Liver (tissue), 8 donors: ENCODE measurements at regions not wholly inside any gene's neighbourhood (a gene's known extent, or its start where the extent isn't known, plus 50 kb on each side); places are given as distances from the start of the nearest gene placed in this dataset.

Experiments used
- DNase-seq: peaks from one replicate; pipeline ENCODE4 v3.0.0-alpha.2; 2017; ENCODE audit warnings: low spot score
- H3K27ac ChIP-seq, 2 donors: one replicate each; pipeline ENCODE4 v1.7.0; 2013; ENCODE audit warnings: inconsistent platforms in 2 of 2, low read length in 2 of 2, control low read depth in 1 of 2, low read depth in 1 of 2, mild to moderate bottlenecking in 1 of 2
- H3K27me3 ChIP-seq, 4 donors: one replicate each; pipeline versions ENCODE4 v1.6.1 to v1.7.0; 2013; ENCODE audit warnings: low read length in 3 of 4, inconsistent platforms in 1 of 4, mild to moderate bottlenecking in 1 of 4, moderate library complexity in 1 of 4; ENCODE audit not compliant: control insufficient read depth in 4 of 4, insufficient read depth in 4 of 4
- H3K36me3 ChIP-seq, 4 donors: one replicate each; pipeline versions ENCODE4 v1.6.1 to v1.7.0; 2013; ENCODE audit warnings: low read length in 3 of 4, mild to moderate bottlenecking in 3 of 4, low read depth in 1 of 4, moderate library complexity in 1 of 4; ENCODE audit not compliant: control insufficient read depth in 4 of 4, insufficient read depth in 3 of 4
- H3K4me1 ChIP-seq, 4 donors: one replicate each; pipeline versions ENCODE4 v1.6.1 to v1.7.0; 2013; ENCODE audit warnings: low read length in 3 of 4, mild to moderate bottlenecking in 3 of 4, moderate library complexity in 1 of 4; ENCODE audit not compliant: control insufficient read depth in 4 of 4, insufficient read depth in 4 of 4
- H3K4me3 ChIP-seq, 3 donors: one replicate each; pipeline versions ENCODE4 v1.6.1 to v1.7.0; 2013; ENCODE audit warnings: low read length in 3 of 3, control low read depth in 1 of 3, low read depth in 1 of 3, mild to moderate bottlenecking in 1 of 3
- H3K9ac ChIP-seq, 2 donors: one replicate each; pipeline ENCODE4 v1.7.0; 2013; ENCODE audit warnings: low read length in 2 of 2, mild to moderate bottlenecking in 2 of 2, moderate library complexity in 2 of 2, control low read depth in 1 of 2, low read depth in 1 of 2
- H3K9me3 ChIP-seq, 4 donors: one replicate each; pipeline versions ENCODE4 v1.6.1 to v1.7.0; 2013; ENCODE audit warnings: low read length in 3 of 4; ENCODE audit not compliant: control insufficient read depth in 4 of 4
- ATF3 ChIP-seq: IDR thresholded peaks from 2 replicates; pipeline ENCODE4 v1.6.1; 2016; ENCODE audit warnings: antibody characterized with exemption
- CTCF ChIP-seq: fragments of 150-350 bp; IDR thresholded peaks from 2 replicates; pipeline ENCODE4 v1.5.1; 2017; ENCODE audit warnings: improper control_type of control experiment, low read depth, low read length; ENCODE audit not compliant: missing input control
- EGR1 ChIP-seq, 2 donors: IDR thresholded peaks; 2 replicates each; pipeline ENCODE4 v1.6.1; 2016 to 2018; ENCODE audit warnings: antibody characterized with exemption in 2 of 2, low read depth in 2 of 2
- FOXA1 ChIP-seq: IDR thresholded peaks from 2 replicates; pipeline ENCODE4 v1.6.1; 2016; ENCODE audit warnings: antibody characterized with exemption
- FOXA2 ChIP-seq: IDR thresholded peaks from 2 replicates; pipeline ENCODE4 v1.6.1; 2016; ENCODE audit warnings: antibody characterized with exemption
- GABPA ChIP-seq, 2 donors: IDR thresholded peaks in 1 of 2; conservative IDR thresholded peaks in 1 of 2; 2 replicates each; pipeline ENCODE4 v1.6.1; 2016; ENCODE audit warnings: antibody characterized with exemption in 2 of 2, mild to moderate bottlenecking in 1 of 2, moderate library complexity in 1 of 2
- HNF4A ChIP-seq, 2 donors: conservative IDR thresholded peaks; 2 replicates each; pipeline ENCODE4 v1.6.1; 2016; ENCODE audit warnings: antibody characterized with exemption in 2 of 2, mild to moderate bottlenecking in 2 of 2
- HNF4G ChIP-seq: IDR thresholded peaks from 2 replicates; pipeline ENCODE4 v1.6.1; 2016; ENCODE audit warnings: antibody characterized with exemption
- JUND ChIP-seq, 2 donors: IDR thresholded peaks; 2 replicates each; pipeline ENCODE4 v1.6.1; 2016; ENCODE audit warnings: antibody characterized with exemption in 2 of 2
- NR2F2 ChIP-seq: IDR thresholded peaks from 2 replicates; pipeline ENCODE4 v1.6.1; 2016; ENCODE audit warnings: antibody characterized with exemption
- RAD21 ChIP-seq, 2 donors: IDR thresholded peaks; 2 replicates each; pipeline ENCODE4 v1.6.1; 2016; ENCODE audit warnings: antibody characterized with exemption in 2 of 2, mild to moderate bottlenecking in 2 of 2
- REST ChIP-seq: IDR thresholded peaks from 2 replicates; pipeline ENCODE4 v1.6.1; 2016; ENCODE audit warnings: antibody characterized with exemption, mild to moderate bottlenecking
- RXRA ChIP-seq, 2 donors: IDR thresholded peaks; 2 replicates each; pipeline ENCODE4 v1.6.1; 2017 to 2018; ENCODE audit warnings: antibody characterized with exemption in 2 of 2, mild to moderate bottlenecking in 1 of 2
- SP1 ChIP-seq: IDR thresholded peaks from 2 replicates; pipeline ENCODE4 v1.6.1; 2018; ENCODE audit warnings: antibody characterized with exemption, mild to moderate bottlenecking
- TAF1 ChIP-seq: conservative IDR thresholded peaks from 2 replicates; pipeline ENCODE4 v1.6.1; 2016; ENCODE audit warnings: antibody characterized with exemption, mild to moderate bottlenecking
- YY1 ChIP-seq: IDR thresholded peaks from 2 replicates; pipeline ENCODE4 v1.6.1; 2016; ENCODE audit warnings: antibody characterized with exemption, mild to moderate bottlenecking
- WGBS: extraction: QIAGEN DNeasy Blood & Tissue Kit; methylation state at CpG from one replicate; pipeline ENCODE4 v1.1.7; 2013; 5-methylcytosine and 5-hydroxymethylcytosine counted together
- TF ChIP-seq, protein P1 (sequence below): IDR thresholded peaks from 2 replicates; pipeline ENCODE4 v1.6.1; 2016; ENCODE audit warnings: antibody characterized with exemption
- TF ChIP-seq, protein P2 (sequence below): IDR thresholded peaks from 2 replicates; pipeline ENCODE4 v1.6.1; 2016; ENCODE audit warnings: antibody characterized with exemption
- donor health status: healthy.
- donor health status: healthy.
- donor health status: healthy.
- donor health status: healthy.
- donor health status: healthy.

DNA sequence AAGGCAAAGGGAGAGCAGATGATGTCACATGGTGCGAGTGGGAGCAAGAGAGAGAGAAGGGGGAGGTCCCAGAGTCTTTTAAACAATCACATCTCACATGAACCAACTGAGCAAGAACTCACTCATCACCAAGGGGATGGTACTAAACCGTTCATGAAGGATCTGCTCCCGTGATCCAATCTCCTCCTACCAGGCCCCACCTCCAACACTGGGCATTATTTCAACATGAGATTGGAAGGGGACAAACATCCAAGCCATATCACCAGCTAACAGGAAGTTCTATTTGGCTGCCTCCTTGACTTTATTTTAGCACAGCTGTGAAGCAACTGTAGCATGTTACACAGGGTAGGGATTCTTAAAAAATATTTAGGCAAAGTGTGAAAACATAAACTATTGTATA lies 102.5 kb downstream of the DDIT4L start:
- no peak overlapping the region for H3K27ac ChIP-seq
- H3K9ac ChIP-seq = no peak overlapping the region
- H3K36me3 ChIP-seq = no peaks in the 10 kb centered on the region
- H3K9me3 ChIP-seq = no peaks in the 10 kb centered on the region
- no peak for TF ChIP-seq HNF4A (conservative IDR thresholded peaks at IDR 0.05)
- TF ChIP-seq RAD21 (IDR thresholded peaks at IDR 0.05) = no peak
- H3K4me1 ChIP-seq = no peaks in the 10 kb centered on the region
- 55% methylated on average over 3 of the region's 3 CpGs for WGBS
- no peak for DNase-seq
- H3K4me3 ChIP-seq = no peak overlapping the region
- no peaks in the 10 kb centered on the region for H3K27me3 ChIP-seq

DNA sequence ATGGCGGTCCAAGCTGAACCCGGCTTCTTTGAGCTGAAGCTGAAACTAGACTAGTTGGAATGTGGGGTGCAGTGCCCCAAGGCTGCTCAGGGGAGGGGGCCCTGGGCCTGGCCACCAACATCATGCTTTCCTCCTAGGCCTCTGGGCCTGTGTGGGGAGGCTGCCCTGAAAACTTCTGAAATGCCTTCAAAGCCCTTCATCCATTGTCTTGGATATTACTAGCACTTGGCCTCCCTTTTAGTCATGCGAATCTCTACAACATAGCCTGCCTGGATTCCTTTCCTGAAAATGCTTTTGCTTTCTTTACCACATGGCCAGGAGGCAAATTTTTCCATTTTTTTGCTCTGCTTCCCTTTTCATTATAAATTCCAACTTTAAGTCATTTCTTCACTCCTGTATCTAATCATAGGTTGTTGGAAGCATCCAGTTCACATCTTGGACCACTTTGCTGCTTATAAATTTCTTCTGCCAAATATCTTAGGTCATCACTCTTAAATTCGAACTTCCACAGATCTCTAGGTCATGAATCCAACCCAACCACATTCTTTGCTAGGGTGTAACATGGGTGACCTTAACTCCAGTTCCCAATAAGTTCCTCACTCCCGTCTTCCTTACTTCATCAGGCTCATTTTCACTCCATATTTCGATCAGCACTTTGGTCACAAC lies 103.4 kb downstream of the DDIT4L start:
- Histone ChIP-seq H3K9ac (no peak overlapping the region), H3K27ac (no peak overlapping the region), H3K27me3 (no peaks in the 10 kb centered on the region), H3K36me3 (no peaks in the 10 kb centered on the region), H3K4me3 (no peak overlapping the region), H3K9me3 (no peaks in the 10 kb centered on the region), H3K4me1 (no peaks in the 10 kb centered on the region)
- DNase-seq = no peak
- no peak for TF ChIP-seq ATF3
- TF ChIP-seq NR2F2 = no peak
- no peak for TF ChIP-seq TAF1
- TF ChIP-seq HNF4G = no peak
- no peak for TF ChIP-seq FOXA1
- TF ChIP-seq, protein P1, sequence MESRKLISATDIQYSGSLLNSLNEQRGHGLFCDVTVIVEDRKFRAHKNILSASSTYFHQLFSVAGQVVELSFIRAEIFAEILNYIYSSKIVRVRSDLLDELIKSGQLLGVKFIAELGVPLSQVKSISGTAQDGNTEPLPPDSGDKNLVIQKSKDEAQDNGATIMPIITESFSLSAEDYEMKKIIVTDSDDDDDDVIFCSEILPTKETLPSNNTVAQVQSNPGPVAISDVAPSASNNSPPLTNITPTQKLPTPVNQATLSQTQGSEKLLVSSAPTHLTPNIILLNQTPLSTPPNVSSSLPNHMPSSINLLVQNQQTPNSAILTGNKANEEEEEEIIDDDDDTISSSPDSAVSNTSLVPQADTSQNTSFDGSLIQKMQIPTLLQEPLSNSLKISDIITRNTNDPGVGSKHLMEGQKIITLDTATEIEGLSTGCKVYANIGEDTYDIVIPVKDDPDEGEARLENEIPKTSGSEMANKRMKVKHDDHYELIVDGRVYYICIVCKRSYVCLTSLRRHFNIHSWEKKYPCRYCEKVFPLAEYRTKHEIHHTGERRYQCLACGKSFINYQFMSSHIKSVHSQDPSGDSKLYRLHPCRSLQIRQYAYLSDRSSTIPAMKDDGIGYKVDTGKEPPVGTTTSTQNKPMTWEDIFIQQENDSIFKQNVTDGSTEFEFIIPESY = no peak
- no peak for TF ChIP-seq YY1
- no peak for TF ChIP-seq FOXA2
- TF ChIP-seq REST = no peak
- TF ChIP-seq JUND (IDR thresholded peaks at IDR 0.05) = no peak
- TF ChIP-seq EGR1 (IDR thresholded peaks at IDR 0.05; ENCODE audit: low read depth in 2 of 2) = no peak
- TF ChIP-seq HNF4A (conservative IDR thresholded peaks at IDR 0.05) = no peak
- TF ChIP-seq CTCF = no peak
- TF ChIP-seq GABPA (IDR thresholded peaks at IDR 0.05 in 1 of 2, conservative IDR thresholded peaks at IDR 0.05 in 1 of 2) = no peak
- TF ChIP-seq SP1 = no peak
- TF ChIP-seq, protein P2, sequence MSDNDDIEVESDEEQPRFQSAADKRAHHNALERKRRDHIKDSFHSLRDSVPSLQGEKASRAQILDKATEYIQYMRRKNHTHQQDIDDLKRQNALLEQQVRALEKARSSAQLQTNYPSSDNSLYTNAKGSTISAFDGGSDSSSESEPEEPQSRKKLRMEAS = no peak
- TF ChIP-seq RAD21 (IDR thresholded peaks at IDR 0.05) = no peak
- no peak for TF ChIP-seq RXRA (IDR thresholded peaks at IDR 0.05)
- WGBS = 86% methylated on average over 6 of the region's 6 CpGs
